GM19397 (cell line): ENCODE measurements at regions not wholly inside any gene's neighbourhood (a gene's known extent, or its start where the extent isn't known, plus 50 kb on each side); places are given as distances from the start of the nearest gene placed in this dataset.
"Not testable (repeated sequence)": the region's sequence is repeated elsewhere in the genome, so short reads cannot be mapped to it uniquely, and the experiment has no call there.

Source experiments
- ATAC-seq: cut with Tn5 transposase; IDR thresholded peaks from one replicate; pipeline ENCODE4 v1.9.1; 2021; ENCODE audit warnings: mild to moderate bottlenecking, moderate library complexity; ENCODE audit not compliant: unreplicated experiment

GRCh38 chr18:22503803-22504202, 86.1 kb upstream of the CTAGE1 start:
- ATAC-seq: no peak

- ATAC-seq: no peak
These were observed 86.7 kb upstream of the CTAGE1 start for GRCh38 chr18:22504251-22505030.

GRCh38 chr18:22505141-22505591, 87.5 kb upstream of the CTAGE1 start:
- no peak for ATAC-seq

GRCh38 chr18:22507055-22507454, 89.3 kb upstream of the CTAGE1 start:
- no peak for ATAC-seq

- no peak for ATAC-seq
These were observed 91.7 kb upstream of the CTAGE1 start for GRCh38 chr18:22509423-22509822.

GRCh38 chr18:22510697-22511096, 93.0 kb upstream of the CTAGE1 start:
- no peak for ATAC-seq

GRCh38 chr18:22513721-22514481, 96.2 kb upstream of the CTAGE1 start:
- no peak for ATAC-seq

- ATAC-seq: no peak
These were observed 96.9 kb upstream of the CTAGE1 start for GRCh38 chr18:22514655-22515054.

GRCh38 chr18:22515250-22515649, 97.5 kb upstream of the CTAGE1 start:
- no peak for ATAC-seq

GRCh38 chr18:22517356-22517755, 99.6 kb upstream of the CTAGE1 start:
- ATAC-seq: no peak

GRCh38 chr18:22521026-22521707, 103.5 kb upstream of the CTAGE1 start:
- ATAC-seq: no peak

GRCh38 chr18:22523481-22523880, 105.8 kb upstream of the CTAGE1 start:
- ATAC-seq: no peak

GRCh38 chr18:22524783-22525182, 107.1 kb upstream of the CTAGE1 start:
- no peak for ATAC-seq

- no peak for ATAC-seq
These were observed 107.6 kb upstream of the CTAGE1 start for GRCh38 chr18:22525313-22525712.

GRCh38 chr18:22525883-22526282, 108.2 kb upstream of the CTAGE1 start:
- ATAC-seq: no peak

- ATAC-seq: no peak
These were observed 110.6 kb upstream of the CTAGE1 start for GRCh38 chr18:22528291-22528690.

GRCh38 chr18:22534706-22535105, 117.0 kb upstream of the CTAGE1 start:
- not testable (repeated sequence) for ATAC-seq

GRCh38 chr18:22536558-22536957, 118.8 kb upstream of the CTAGE1 start:
- no peak for ATAC-seq

- ATAC-seq: no peak
These were observed 120.7 kb upstream of the CTAGE1 start for GRCh38 chr18:22538426-22538825.

- no peak for ATAC-seq
These were observed 121.5 kb upstream of the CTAGE1 start for GRCh38 chr18:22539051-22539765.

GRCh38 chr18:22541232-22541631, 123.5 kb upstream of the CTAGE1 start:
- ATAC-seq: no peak
